HG03457 (cell line): ENCODE measurements at regions not wholly inside any gene's neighbourhood (a gene's known extent, or its start where the extent isn't known, plus 50 kb on each side); places are given as distances from the start of the nearest gene placed in this dataset.

Experiments used
- ATAC-seq: cut with Tn5 transposase; IDR thresholded peaks from one replicate; pipeline ENCODE4 v1.9.1; 2021; ENCODE audit warnings: moderate number of reproducible peaks; ENCODE audit not compliant: unreplicated experiment

- no peak for ATAC-seq
Measured at GRCh38 chr5:167241436-167242067, 1049.9 kb upstream of the WWC1 start.

- ATAC-seq: no peak
Measured at GRCh38 chr5:167242701-167243100, 1048.7 kb upstream of the WWC1 start.

GRCh38 chr5:167243463-167243862, 1048.0 kb upstream of the WWC1 start:
- no peak for ATAC-seq

DNA sequence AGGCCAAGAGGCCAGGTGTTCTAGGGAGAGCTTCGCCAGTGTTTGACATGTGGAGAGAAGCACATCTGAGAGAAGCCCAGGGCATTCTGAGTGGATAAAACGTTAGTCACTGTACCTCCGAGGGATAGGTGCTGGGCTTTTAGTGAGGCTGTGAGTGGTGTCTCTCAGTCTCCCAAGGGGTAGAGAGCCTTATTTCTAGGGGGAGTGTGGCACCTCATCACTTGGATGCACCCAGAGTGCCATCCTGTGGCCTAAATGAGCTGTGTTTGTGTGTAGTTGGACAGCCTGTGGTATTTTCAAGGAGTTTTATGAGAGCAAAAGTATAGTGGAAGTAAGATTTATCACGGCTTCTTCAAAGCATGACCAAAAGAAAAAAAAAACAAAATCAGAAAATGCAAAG, 1046.9 kb upstream of the WWC1 start:
- ATAC-seq: no peak

DNA sequence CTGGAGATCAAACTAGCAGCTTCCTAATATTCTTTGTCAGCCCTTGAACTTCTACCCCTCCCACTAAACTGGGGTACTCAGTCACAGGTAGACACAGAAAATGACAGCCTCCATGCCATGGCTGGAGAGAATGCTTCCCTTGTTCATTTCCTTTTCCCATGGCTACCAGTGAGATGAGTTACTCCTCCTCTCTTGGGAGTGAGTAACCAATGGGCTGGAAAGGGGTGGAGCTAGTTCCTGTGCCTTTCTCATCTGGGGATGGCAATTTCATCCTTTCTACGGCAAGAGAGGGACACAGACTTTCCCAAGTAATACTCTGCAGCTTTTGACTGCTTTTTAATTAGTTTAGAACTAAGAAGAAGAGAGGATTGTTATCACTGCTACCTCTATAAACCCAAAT, 1045.6 kb upstream of the WWC1 start:
- ATAC-seq: no peak

GRCh38 chr5:167247816-167248215, 1043.6 kb upstream of the WWC1 start:
- no peak for ATAC-seq

DNA sequence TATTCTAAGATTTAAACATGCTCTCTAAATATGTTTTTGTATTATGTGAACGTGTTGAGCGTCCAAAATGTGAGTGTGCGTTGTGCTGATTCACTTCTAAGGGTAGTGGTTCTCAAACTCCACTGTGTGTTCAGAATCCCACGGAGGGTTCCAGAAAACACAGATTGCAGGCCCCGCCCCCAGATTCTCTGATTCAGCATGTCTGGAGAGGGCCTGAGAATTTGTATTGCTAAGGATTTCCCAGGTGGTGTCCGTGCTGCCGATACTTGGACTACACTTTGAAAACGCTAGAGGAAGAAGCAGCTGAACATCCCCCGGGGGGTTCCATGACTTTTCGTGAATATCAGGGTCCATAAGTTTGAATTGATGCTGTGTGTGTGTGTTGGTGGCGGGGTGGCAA, 1043.2 kb upstream of the WWC1 start:
- ATAC-seq: no peak

GRCh38 chr5:167250996-167251395, 1040.4 kb upstream of the WWC1 start:
- no peak for ATAC-seq

DNA sequence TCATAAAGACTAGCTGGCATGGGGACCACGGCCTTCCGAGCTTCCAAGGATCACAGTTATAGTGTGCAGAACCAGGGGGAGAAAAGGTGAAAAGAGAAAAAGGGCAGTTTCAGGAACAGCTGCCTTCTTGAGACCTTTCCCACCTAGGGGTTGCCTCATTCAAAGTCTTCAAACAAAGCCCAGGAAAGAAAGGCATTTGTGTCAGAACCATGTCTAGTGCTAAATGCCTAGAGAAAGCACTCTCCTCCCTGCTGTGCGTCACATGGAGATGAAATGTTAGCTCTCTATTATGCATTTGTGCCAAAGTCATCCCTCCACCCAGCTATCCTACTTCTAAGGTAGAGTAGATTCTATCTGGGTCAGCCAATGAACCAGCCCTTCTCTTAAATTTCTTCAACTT, 1037.3 kb upstream of the WWC1 start:
- no peak for ATAC-seq

DNA sequence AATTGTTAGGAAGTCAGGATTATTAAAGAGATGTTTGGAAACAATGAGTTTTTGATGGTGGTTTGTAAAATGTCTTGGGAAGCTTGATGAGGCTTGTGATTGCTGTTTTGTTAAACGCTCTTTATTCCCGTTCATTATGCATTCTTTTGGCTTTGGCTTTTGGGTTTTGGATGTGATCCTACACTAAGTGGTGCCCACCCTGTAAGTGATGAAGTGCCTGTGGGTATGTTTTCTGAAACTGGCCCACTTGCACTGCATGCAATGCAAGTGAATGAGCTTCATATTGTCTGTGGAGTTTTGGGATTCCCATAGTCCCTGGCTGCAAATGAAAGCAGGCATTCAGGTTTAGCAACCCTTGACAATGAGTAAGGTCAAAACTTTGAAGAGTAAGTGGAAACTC, 1035.5 kb upstream of the WWC1 start:
- ATAC-seq: no peak

GRCh38 chr5:167259806-167260205, 1031.6 kb upstream of the WWC1 start:
- ATAC-seq: no peak

- ATAC-seq: no peak
Measured at GRCh38 chr5:167261309-167262100, 1029.9 kb upstream of the WWC1 start.

DNA sequence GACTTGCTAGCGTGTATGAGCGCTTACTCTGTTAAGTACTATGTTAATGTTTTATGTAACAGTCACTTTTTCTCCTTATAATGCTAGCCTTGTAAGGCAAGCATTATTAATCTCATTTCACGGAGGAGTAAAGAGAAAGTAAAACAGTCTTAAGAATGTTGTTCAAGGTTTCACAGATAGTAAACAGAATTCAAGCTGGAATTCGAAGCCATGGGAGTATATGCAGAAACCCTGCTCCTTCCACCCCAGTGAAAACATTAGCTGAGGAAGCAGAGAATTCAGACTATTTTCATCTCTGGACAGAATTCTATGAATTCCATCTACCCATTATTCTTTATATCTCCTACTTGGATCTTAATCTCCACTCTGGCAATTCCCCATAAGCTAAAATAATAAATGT, 1028.3 kb upstream of the WWC1 start:
- ATAC-seq: no peak

GRCh38 chr5:167264348-167264747, 1027.1 kb upstream of the WWC1 start:
- ATAC-seq: no peak

DNA sequence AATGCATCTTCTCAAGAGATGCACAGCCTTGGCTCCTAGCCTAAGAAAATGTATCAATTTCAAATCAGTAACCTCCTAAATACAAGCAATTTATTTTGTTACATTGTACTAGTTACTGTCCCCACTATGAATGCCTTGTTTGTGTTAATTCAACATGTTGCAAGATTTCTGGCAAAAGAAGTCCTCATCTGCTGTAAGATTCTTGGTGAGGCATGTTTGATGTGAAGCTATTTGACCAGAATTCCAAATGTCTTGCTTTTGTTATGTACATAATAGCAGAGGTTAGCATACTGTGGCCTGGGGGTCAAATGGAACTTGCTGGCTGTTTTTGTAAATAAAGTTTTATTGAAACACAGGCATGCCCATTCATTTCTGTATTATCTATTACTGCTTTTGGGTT, 1023.1 kb upstream of the WWC1 start:
- ATAC-seq: no peak

DNA sequence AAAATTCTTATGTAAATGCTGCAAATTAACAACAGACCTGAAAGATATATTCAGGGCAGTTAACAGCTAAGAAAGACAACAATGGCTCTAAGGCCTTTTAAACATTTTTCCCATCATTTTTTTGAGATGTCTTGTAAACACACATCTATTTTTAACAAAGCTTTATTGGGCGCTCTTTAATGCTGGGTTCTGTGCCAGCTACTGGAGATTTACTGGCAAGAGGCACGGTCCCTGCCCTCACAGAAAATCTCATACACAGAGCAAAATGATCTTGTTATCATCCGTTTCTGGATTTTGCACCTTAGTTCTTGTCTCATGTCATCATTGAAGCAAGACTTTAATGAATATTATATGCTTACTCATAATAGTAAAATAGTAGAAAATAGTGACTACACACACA, 1022.3 kb upstream of the WWC1 start:
- ATAC-seq: no peak

DNA sequence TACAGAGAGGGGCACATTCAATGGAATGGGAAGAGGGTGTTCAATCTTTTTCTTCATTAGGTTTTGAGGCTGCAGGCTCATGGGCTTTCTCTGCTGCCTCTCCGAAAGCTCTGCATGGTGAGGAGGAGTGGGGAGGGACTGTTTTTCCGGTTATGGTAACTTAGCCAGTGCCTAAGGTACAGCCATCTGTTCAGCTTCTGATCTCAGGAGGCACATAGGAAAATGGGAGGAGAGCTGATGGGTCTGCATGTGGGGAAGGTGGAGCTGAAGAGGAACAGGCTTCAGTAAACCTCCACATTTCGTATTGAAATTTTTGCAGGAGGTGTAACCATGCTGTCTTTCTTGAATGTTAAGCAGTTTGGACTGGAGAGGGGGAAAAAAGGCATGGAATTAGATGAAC, 1020.4 kb upstream of the WWC1 start:
- ATAC-seq: no peak

DNA sequence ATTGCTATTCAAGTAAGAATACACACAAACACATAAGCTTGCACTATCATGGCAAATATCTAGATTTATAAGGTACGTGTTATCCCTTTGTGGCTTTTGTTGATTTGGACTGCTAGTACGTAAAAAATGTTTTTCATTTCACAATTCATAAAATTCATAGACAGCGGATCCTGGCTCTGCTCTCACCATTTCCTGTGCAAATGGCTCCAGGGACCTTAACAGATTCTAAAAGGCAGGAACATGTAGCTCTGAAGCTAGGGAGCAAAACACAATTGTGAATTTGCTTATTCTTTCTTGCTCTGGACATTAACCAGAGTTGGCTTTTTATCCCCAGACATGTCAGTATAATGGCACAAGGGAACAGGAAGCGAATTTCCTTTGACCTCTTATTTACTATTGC, 1019.9 kb upstream of the WWC1 start:
- no peak for ATAC-seq

DNA sequence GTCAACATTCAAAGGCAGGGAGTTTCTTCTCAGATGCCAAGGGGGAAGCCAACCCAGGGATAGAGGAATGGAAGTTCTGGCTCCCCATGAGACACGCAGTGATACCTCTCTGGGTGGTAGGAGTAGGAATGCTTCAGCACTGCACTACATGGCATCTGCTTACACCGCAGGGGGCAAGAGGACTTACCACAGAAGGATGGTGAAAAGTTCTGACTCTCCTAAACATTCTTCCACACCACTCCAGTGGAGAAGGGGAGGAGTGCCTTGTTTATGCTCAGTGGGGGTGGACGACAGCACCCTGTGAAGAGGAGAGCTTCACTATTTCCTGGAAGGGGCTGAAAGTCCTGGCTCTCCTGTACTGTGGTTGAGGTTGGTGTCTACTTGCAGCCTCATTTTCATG, 1011.3 kb upstream of the WWC1 start:
- ATAC-seq: no peak

DNA sequence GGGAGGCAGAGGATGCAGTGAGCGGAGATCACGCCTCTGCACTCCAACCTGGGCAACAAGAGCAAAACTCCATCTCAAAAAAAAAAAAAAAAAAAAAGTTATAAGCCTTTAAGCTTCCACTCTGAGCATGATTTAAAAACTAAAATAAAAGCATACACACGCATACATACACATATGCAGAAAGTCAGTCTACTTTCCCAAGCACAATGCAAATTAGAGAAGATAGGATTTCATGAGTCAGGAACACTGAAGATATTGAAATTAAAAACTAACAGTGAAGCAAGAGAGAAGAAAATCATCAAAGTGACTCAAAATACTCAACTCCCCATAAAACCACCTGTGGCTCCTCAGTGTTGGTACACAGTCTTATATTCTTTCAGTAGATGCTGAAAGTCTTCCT, 1009.5 kb upstream of the WWC1 start:
- ATAC-seq: no peak

- ATAC-seq: no peak
Measured at GRCh38 chr5:167283691-167284090, 1007.8 kb upstream of the WWC1 start.

GRCh38 chr5:167284222-167284890, 1007.1 kb upstream of the WWC1 start:
- ATAC-seq: no peak
